ENCODE measurements at regions not wholly inside any gene's neighbourhood (a gene's known extent, or its start where the extent isn't known, plus 50 kb on each side); places are given as distances from the start of the nearest gene placed in this dataset.
"Not testable (repeated sequence)": the region's sequence is repeated elsewhere in the genome, so short reads cannot be mapped to it uniquely, and the experiment has no call there.

- no peak for DNase-seq
Measured at GRCh38 chr12:111150360-111150759, 218.5 kb downstream of the PHETA1 start.

- no peak for DNase-seq
Measured at GRCh38 chr12:111149299-111149698, 219.6 kb downstream of the PHETA1 start.

- no peak for DNase-seq
Measured at GRCh38 chr12:111148005-111148404, 220.9 kb downstream of the PHETA1 start.

GRCh38 chr12:111143271-111143670 is 222.9 kb upstream of the MYL2 start:
- no peak for DNase-seq

GRCh38 chr12:111141205-111141604 is 220.8 kb upstream of the MYL2 start:
- DNase-seq = no peak

- no peak for DNase-seq
Measured at GRCh38 chr12:111138016-111138415, 217.6 kb upstream of the MYL2 start.

- no peak for DNase-seq
Measured at GRCh38 chr12:111135293-111135832, 215.0 kb upstream of the MYL2 start.

- DNase-seq = no peak
Measured at GRCh38 chr12:111130336-111130735, 210.0 kb upstream of the MYL2 start.

GRCh38 chr12:111129149-111129767 is 208.9 kb upstream of the MYL2 start:
- DNase-seq = no peak

- DNase-seq = no peak
Measured at GRCh38 chr12:111126331-111126730, 206.0 kb upstream of the MYL2 start.

GRCh38 chr12:111124183-111124582 is 203.8 kb upstream of the MYL2 start:
- no peak for DNase-seq

- DNase-seq = no peak
Measured at GRCh38 chr12:111123390-111123789, 203.0 kb upstream of the MYL2 start.

GRCh38 chr12:111122458-111122878 is 202.1 kb upstream of the MYL2 start:
- DNase-seq = no peak

GRCh38 chr12:111121840-111122239 is 201.5 kb upstream of the MYL2 start:
- no peak for DNase-seq

- no peak for DNase-seq
Measured at GRCh38 chr12:111120578-111120977, 200.2 kb upstream of the MYL2 start.

- no peak for DNase-seq
Measured at GRCh38 chr12:111117017-111117416, 196.6 kb upstream of the MYL2 start.

- not testable (repeated sequence) for DNase-seq
Measured at GRCh38 chr12:111113313-111113712, 192.9 kb upstream of the MYL2 start.

- no peak for DNase-seq
Measured at GRCh38 chr12:111112311-111113098, 192.1 kb upstream of the MYL2 start.

GRCh38 chr12:111111681-111112080 is 191.3 kb upstream of the MYL2 start:
- no peak for DNase-seq

GRCh38 chr12:111110556-111110955 is 190.2 kb upstream of the MYL2 start:
- no peak for DNase-seq

- no peak for DNase-seq
Measured at GRCh38 chr12:111108726-111109125, 188.3 kb upstream of the MYL2 start.

GRCh38 chr12:111107392-111108178 is 187.2 kb upstream of the MYL2 start:
- no peak for DNase-seq

- DNase-seq = no peak
Measured at GRCh38 chr12:111105294-111105693, 184.9 kb upstream of the MYL2 start.
